HEK293 (cell line): ENCODE measurements at regions not wholly inside any gene's neighbourhood (a gene's known extent, or its start where the extent isn't known, plus 50 kb on each side); places are given as distances from the start of the nearest gene placed in this dataset.

Experiments used
- CTCF ChIA-PET: fragments of 350-600 bp; formaldehyde crosslinking; extraction: SDS; loops from one replicate; lab custom pipeline; 2021; ENCODE audit warnings: antibody characterized with exemption; lab: Yijun Ruan, JAX
- POLR2A ChIA-PET: fragments of 300-600 bp; formaldehyde crosslinking; extraction: SDS; loops from one replicate; lab custom pipeline; 2020; ENCODE audit warnings: antibody characterized with exemption, inconsistent platforms; lab: Yijun Ruan, JAX
- H3K27ac ChIP-seq: fragments of 200-500 bp; sonication (Bioruptor generic); 2 replicates; pipeline ENCODE4 v1.5.1; 2014; ENCODE audit warnings: low read depth, low read length, control low read depth, inconsistent platforms; ENCODE audit errors: extremely low read depth
- H3K36me3 ChIP-seq, 2 experiments: fragments of 200-500 bp in 1 of 2; sonication (Bioruptor generic) in 1 of 2; 1 replicate in 1 of 2; 2 replicates in 1 of 2; pipeline ENCODE4 v1.5.1; 2014 to 2017; ENCODE audit warnings: inconsistent platforms in 2 of 2, low read length in 2 of 2; ENCODE audit not compliant: control insufficient read depth in 2 of 2, insufficient read depth in 1 of 2
- H3K4me1 ChIP-seq: fragments of 200-500 bp; sonication (Bioruptor generic); 2 replicates; pipeline ENCODE4 v1.5.1; 2014; ENCODE audit warnings: mild to moderate bottlenecking, low read length, inconsistent platforms; ENCODE audit not compliant: control insufficient read depth, insufficient read depth
- H3K4me3 ChIP-seq: 2 replicates; pipeline ENCODE4 v1.5.1; 2011; ENCODE audit warnings: low read depth, mild to moderate bottlenecking, control low read depth, low read length, moderate library complexity
- H3K9me3 ChIP-seq: fragments of 200-500 bp; sonication (Bioruptor generic); 2 replicates; pipeline ENCODE4 v1.5.1; 2014; ENCODE audit warnings: low read depth, low read length, inconsistent platforms; ENCODE audit not compliant: control insufficient read depth, insufficient read depth
- BCL6B ChIP-seq: fragments of 450-650 bp; formaldehyde crosslinking; IDR thresholded peaks from 2 replicates; pipeline ENCODE4 v1.5.1; 2017; ENCODE audit warnings: missing biosample characterization, missing genetic modification characterization
- GFI1B ChIP-seq: fragments of 450-650 bp; formaldehyde crosslinking; IDR thresholded peaks from 2 replicates; pipeline ENCODE4 v1.5.1; 2016; ENCODE audit warnings: missing biosample characterization, missing genetic modification characterization
- TRIM28 ChIP-seq: IDR thresholded peaks from 2 replicates; pipeline ENCODE4 v1.6.1; 2011; ENCODE audit warnings: low read length, control low read depth, borderline replicate concordance
- ZIC2 ChIP-seq: fragments of 450-650 bp; formaldehyde crosslinking; IDR thresholded peaks from 2 replicates; pipeline ENCODE4 v1.5.1; 2016; ENCODE audit warnings: missing biosample characterization, missing genetic modification characterization
- ZNF138 ChIP-seq: fragments of 450-650 bp; formaldehyde crosslinking; IDR thresholded peaks from 2 replicates; pipeline ENCODE4 v1.5.1; 2016; ENCODE audit warnings: missing biosample characterization, missing genetic modification characterization, borderline replicate concordance
- ZNF169 ChIP-seq: fragments of 450-650 bp; formaldehyde crosslinking; IDR thresholded peaks from 2 replicates; pipeline ENCODE4 v1.5.1; 2016; ENCODE audit warnings: missing biosample characterization, missing genetic modification characterization
- ZNF19 ChIP-seq: fragments of 450-650 bp; formaldehyde crosslinking; IDR thresholded peaks from 2 replicates; pipeline ENCODE4; 2016; ENCODE audit warnings: missing biosample characterization, missing genetic modification characterization, low read depth
- ZNF266 ChIP-seq: fragments of 450-650 bp; formaldehyde crosslinking; IDR thresholded peaks from 2 replicates; pipeline ENCODE4 v1.5.1; 2016; ENCODE audit warnings: missing biosample characterization, missing genetic modification characterization, low read depth
- ZNF302 ChIP-seq: fragments of 450-650 bp; formaldehyde crosslinking; IDR thresholded peaks from 2 replicates; pipeline ENCODE4 v1.5.1; 2016; ENCODE audit warnings: missing biosample characterization, missing genetic modification characterization, low read depth
- ZNF404 ChIP-seq: fragments of 450-650 bp; formaldehyde crosslinking; IDR thresholded peaks from 2 replicates; pipeline ENCODE4 v1.5.1; 2017; ENCODE audit warnings: missing biosample characterization, missing genetic modification characterization
- ZNF433 ChIP-seq: fragments of 450-650 bp; formaldehyde crosslinking; IDR thresholded peaks from 2 replicates; pipeline ENCODE4 v1.5.1; 2016; ENCODE audit warnings: missing biosample characterization, missing genetic modification characterization, low read depth
- ZNF548 ChIP-seq: fragments of 450-650 bp; formaldehyde crosslinking; IDR thresholded peaks from 2 replicates; pipeline ENCODE4 v1.5.1; 2016; ENCODE audit warnings: missing biosample characterization, missing genetic modification characterization
- TF ChIP-seq, protein P1 (sequence below): fragments of 450-650 bp; formaldehyde crosslinking; IDR thresholded peaks from 2 replicates; pipeline ENCODE4 v1.5.1; 2016; ENCODE audit warnings: missing biosample characterization, missing genetic modification characterization
- TF ChIP-seq, protein P2 (sequence below): fragments of 450-650 bp; formaldehyde crosslinking; IDR thresholded peaks from 2 replicates; pipeline ENCODE4 v1.5.1; 2016; ENCODE audit warnings: missing biosample characterization, missing genetic modification characterization

DNA sequence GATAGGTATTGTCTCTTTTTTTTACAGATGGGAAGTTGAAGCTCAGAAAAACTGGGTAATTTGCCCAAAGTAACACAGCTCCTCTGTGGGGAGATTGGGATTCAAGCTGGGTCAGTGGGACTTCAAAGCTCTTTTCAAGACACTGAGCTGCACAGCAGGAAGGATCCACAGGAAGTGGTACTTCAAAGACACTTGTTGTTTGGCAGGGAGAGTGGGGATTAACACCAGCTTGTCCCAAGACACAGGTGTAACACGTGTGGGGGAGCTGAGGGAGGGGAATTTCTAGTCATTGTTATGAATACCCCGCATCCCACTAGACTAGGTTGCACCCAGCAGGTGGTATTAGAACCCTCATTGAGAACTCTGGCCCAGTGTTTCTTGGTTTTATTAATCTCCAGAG is 116.0 kb downstream of the FOXB1 start:
- TF ChIP-seq ZIC2 (tag by site-specific recombination) = peak; percentile 77
- no peak for TF ChIP-seq ZNF404 (tag by site-specific recombination)
- TF ChIP-seq, all 188 proteins: peak for 1
- H3K36me3 ChIP-seq = no peaks in the 10 kb centered on the region
- H3K4me1 ChIP-seq = 0 out of 2 replicates have a peak, but pooled peaks cover 5% of the 10 kb centered on the region
- no peaks in the 10 kb centered on the region for H3K9me3 ChIP-seq
- H3K4me3 ChIP-seq = no peak overlapping the region
- ChIA-PET CTCF (interaction anchor here (0.7 kb wide), 1 partner anchor 24 kb away, joined by 3 read pairs; no protein-coding TSS in a partner anchor), POLR2A (no interaction called here)
- no peak overlapping the region for H3K27ac ChIP-seq

DNA sequence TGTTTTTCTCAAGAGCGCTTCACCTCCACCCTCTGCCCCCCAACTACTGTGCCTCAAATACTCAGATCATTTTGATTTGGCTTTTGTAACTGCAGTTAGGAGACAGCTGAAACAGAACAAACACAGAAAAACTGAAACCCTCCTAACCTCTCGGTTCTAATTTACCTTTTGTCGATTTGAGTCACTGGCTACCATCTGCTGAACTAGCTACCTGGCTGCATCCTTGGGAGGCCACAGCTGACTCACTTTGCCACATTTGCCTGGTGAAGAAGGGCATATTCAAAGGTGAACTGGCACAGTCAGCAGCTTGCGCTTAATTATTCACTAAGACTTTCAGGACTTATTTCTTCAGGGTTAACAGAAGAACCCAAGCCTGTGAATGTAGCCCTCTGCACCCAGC is 117.7 kb downstream of the FOXB1 start:
- Histone ChIP-seq H3K4me1 (no peaks in the 10 kb centered on the region), H3K36me3 (no peaks in the 10 kb centered on the region), H3K4me3 (no peak overlapping the region), H3K9me3 (no peaks in the 10 kb centered on the region), H3K27ac (no peak overlapping the region)
- ChIA-PET POLR2A (no interaction called here), CTCF (no interaction called here)
- TF ChIP-seq TRIM28 = no peak
- TF ChIP-seq ZNF266 (tag by site-specific recombination) = no peak
- TF ChIP-seq ZNF19 (tag by site-specific recombination) = no peak
- TF ChIP-seq ZNF433 = no peak

DNA sequence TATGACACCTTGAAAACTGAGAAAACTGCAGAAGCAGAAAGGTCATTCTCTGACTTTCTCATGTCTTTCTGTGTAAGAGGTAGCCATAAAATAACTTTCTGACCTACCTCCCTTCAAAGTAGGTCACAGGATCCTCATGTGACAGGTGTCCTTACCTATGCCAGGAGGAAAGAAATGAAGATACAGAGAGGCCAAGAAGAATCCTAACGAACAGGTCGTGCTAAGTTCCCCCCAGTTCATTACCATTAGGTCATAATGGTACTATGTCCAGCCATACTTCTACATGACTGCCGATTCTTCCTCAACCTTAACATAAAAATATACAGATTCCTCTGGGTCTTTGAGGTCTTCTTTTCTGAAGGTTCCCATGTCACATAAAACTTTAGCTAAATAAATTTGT is 118.6 kb downstream of the FOXB1 start:
- TF ChIP-seq ZNF548 = no peak
- TF ChIP-seq, protein P1, sequence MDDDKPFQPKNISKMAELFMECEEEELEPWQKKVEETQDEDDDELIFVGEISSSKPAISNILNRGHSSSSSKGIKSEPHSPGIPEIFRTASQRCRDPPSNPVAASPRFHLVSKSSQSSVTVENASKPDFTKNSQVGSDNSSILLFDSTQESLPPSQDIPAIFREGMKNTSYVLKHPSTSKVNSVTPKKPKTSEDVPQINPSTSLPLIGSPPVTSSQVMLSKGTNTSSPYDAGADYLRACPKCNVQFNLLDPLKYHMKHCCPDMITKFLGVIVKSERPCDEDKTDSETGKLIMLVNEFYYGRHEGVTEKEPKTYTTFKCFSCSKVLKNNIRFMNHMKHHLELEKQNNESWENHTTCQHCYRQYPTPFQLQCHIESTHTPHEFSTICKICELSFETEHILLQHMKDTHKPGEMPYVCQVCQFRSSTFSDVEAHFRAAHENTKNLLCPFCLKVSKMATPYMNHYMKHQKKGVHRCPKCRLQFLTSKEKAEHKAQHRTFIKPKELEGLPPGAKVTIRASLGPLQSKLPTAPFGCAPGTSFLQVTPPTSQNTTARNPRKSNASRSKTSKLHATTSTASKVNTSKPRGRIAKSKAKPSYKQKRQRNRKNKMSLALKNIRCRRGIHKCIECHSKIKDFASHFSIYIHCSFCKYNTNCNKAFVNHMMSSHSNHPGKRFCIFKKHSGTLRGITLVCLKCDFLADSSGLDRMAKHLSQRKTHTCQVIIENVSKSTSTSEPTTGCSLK = no peak
- TF ChIP-seq BCL6B (tag by site-specific recombination) = no peak
- no peak for TF ChIP-seq GFI1B
- TF ChIP-seq ZNF169 (tag by site-specific recombination) = no peak
- no peak for TF ChIP-seq ZNF302
- TF ChIP-seq ZNF138 (tag by site-specific recombination) = no peak
- TF ChIP-seq, protein P2, sequence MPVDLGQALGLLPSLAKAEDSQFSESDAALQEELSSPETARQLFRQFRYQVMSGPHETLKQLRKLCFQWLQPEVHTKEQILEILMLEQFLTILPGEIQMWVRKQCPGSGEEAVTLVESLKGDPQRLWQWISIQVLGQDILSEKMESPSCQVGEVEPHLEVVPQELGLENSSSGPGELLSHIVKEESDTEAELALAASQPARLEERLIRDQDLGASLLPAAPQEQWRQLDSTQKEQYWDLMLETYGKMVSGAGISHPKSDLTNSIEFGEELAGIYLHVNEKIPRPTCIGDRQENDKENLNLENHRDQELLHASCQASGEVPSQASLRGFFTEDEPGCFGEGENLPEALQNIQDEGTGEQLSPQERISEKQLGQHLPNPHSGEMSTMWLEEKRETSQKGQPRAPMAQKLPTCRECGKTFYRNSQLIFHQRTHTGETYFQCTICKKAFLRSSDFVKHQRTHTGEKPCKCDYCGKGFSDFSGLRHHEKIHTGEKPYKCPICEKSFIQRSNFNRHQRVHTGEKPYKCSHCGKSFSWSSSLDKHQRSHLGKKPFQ = no peak
- TF ChIP-seq, all 188 proteins: peak for 0
- Histone ChIP-seq H3K9me3 (no peaks in the 10 kb centered on the region), H3K36me3 (no peaks in the 10 kb centered on the region), H3K4me1 (no peaks in the 10 kb centered on the region; the same call in 1 of the 2 replicates), H3K27ac (no peak overlapping the region), H3K4me3 (no peak overlapping the region)
- ChIA-PET POLR2A (no interaction called here), CTCF (no interaction called here)
